ENCODE measurements at regions not wholly inside any gene's neighbourhood (a gene's known extent, or its start where the extent isn't known, plus 50 kb on each side); places are given as distances from the start of the nearest gene placed in this dataset.

DNA sequence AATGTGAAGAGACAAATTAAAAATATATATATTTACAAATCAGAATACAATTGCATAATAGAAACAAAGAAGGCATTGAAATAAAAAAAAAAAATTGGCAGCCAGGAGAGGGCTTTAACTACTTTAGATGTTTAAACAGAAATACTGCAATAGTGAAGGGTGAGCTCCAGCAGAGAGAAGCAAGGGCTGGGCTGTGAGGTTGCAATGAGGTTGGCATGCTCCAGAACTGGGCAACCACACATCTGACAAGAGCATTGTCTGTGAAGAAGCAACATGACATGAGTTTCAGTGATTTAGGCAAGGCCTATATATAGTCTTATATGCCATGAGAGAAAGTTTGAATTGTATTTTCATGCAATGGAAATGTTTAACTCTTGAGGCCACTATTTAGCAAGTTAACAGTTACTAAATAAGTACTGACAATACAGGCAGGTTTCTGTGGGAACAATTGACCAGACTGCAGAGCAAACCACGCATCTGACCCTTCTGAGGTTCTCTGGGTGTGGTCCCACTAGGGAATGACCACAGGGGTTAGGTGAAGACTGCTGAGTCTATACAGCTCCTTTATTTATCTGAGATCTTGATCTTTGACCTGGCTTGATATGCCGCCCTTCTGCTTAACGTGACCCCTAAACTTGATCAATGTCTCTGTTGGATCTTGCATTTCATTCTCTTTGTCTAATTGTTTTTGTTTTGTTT is 354.2 kb upstream of the PIK3C3 start:
- Histone ChIP-seq H3K36me3 (ENCODE audit: insufficient read depth, low read length) (no peaks in the 10 kb centered on the region), H3K9me2 (ENCODE audit: low read depth, low read length) (no peaks in the 10 kb centered on the region), H3K27ac (ENCODE audit: low read depth, low read length, poor library complexity, severe bottlenecking) (no peak overlapping the region), H4K20me1 (ENCODE audit: insufficient read depth, low read length) (no peaks in the 10 kb centered on the region), H3K4me1 (ENCODE audit: insufficient read depth, low read length, severe bottlenecking) (no peaks in the 10 kb centered on the region), H3K4me2 (ENCODE audit: low read length) (no peak overlapping the region), H3F3A (ENCODE audit: insufficient read depth, low read length) (no peaks in the 10 kb centered on the region), H3K9me3 (ENCODE audit: low read length) (no peaks in the 10 kb centered on the region), H3K9ac (ENCODE audit: low read length) (no peak overlapping the region), H3K79me2 (ENCODE audit: insufficient read depth, low read length) (no peaks in the 10 kb centered on the region), H3K27me3 (ENCODE audit: insufficient read depth, low read length) (no peaks in the 10 kb centered on the region), H3K4me3 (ENCODE audit: low read depth, low read length, poor library complexity, severe bottlenecking) (no peak overlapping the region), H2AFZ (ENCODE audit: low read length) (no peak overlapping the region)
- TF ChIP-seq, protein P1, sequence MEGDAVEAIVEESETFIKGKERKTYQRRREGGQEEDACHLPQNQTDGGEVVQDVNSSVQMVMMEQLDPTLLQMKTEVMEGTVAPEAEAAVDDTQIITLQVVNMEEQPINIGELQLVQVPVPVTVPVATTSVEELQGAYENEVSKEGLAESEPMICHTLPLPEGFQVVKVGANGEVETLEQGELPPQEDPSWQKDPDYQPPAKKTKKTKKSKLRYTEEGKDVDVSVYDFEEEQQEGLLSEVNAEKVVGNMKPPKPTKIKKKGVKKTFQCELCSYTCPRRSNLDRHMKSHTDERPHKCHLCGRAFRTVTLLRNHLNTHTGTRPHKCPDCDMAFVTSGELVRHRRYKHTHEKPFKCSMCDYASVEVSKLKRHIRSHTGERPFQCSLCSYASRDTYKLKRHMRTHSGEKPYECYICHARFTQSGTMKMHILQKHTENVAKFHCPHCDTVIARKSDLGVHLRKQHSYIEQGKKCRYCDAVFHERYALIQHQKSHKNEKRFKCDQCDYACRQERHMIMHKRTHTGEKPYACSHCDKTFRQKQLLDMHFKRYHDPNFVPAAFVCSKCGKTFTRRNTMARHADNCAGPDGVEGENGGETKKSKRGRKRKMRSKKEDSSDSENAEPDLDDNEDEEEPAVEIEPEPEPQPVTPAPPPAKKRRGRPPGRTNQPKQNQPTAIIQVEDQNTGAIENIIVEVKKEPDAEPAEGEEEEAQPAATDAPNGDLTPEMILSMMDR (IDR thresholded peaks at IDR 0.05; ENCODE audit: low read length) = no peak
- TF ChIP-seq EZH2 (IDR thresholded peaks at IDR 0.05; ENCODE audit: borderline replicate concordance, low read length) = no peak

GRCh38 chr18:41599466-41599865 is 355.6 kb upstream of the PIK3C3 start:
- H3K36me3 ChIP-seq (ENCODE audit: insufficient read depth, low read length) = no peaks in the 10 kb centered on the region
- no peak overlapping the region for H3K27ac ChIP-seq (ENCODE audit: low read depth, low read length, poor library complexity, severe bottlenecking)
- H3K9me3 ChIP-seq (ENCODE audit: low read length) = no peaks in the 10 kb centered on the region
- H3K9me2 ChIP-seq (ENCODE audit: low read depth, low read length) = no peaks in the 10 kb centered on the region
- no peak overlapping the region for H3K9ac ChIP-seq (ENCODE audit: low read length)
- H2AFZ ChIP-seq (ENCODE audit: low read length) = no peak overlapping the region
- H4K20me1 ChIP-seq (ENCODE audit: insufficient read depth, low read length) = no peaks in the 10 kb centered on the region
- H3F3A ChIP-seq (ENCODE audit: insufficient read depth, low read length) = no peaks in the 10 kb centered on the region
- no peak overlapping the region for H3K4me3 ChIP-seq (ENCODE audit: low read depth, low read length, poor library complexity, severe bottlenecking)
- TF ChIP-seq, protein P1 (IDR thresholded peaks at IDR 0.05; ENCODE audit: low read length) = no peak
- TF ChIP-seq EZH2 (IDR thresholded peaks at IDR 0.05; ENCODE audit: borderline replicate concordance, low read length) = no peak
- no peak overlapping the region for H3K4me2 ChIP-seq (ENCODE audit: low read length)
- no peaks in the 10 kb centered on the region for H3K27me3 ChIP-seq (ENCODE audit: insufficient read depth, low read length)
- no peaks in the 10 kb centered on the region for H3K4me1 ChIP-seq (ENCODE audit: insufficient read depth, low read length, severe bottlenecking)
- H3K79me2 ChIP-seq (ENCODE audit: insufficient read depth, low read length) = no peaks in the 10 kb centered on the region

GRCh38 chr18:41594582-41594981 is 360.5 kb upstream of the PIK3C3 start:
- Histone ChIP-seq H3K36me3 (ENCODE audit: insufficient read depth, low read length) (no peaks in the 10 kb centered on the region), H3K27ac (ENCODE audit: low read depth, low read length, poor library complexity, severe bottlenecking) (no peak overlapping the region), H3K9me2 (ENCODE audit: low read depth, low read length) (no peaks in the 10 kb centered on the region), H3K27me3 (ENCODE audit: insufficient read depth, low read length) (no peaks in the 10 kb centered on the region), H2AFZ (ENCODE audit: low read length) (no peak overlapping the region), H3K4me1 (ENCODE audit: insufficient read depth, low read length, severe bottlenecking) (no peaks in the 10 kb centered on the region), H3K9ac (ENCODE audit: low read length) (no peak overlapping the region), H4K20me1 (ENCODE audit: insufficient read depth, low read length) (no peaks in the 10 kb centered on the region), H3F3A (ENCODE audit: insufficient read depth, low read length) (no peaks in the 10 kb centered on the region), H3K4me3 (ENCODE audit: low read depth, low read length, poor library complexity, severe bottlenecking) (no peak overlapping the region), H3K4me2 (ENCODE audit: low read length) (no peak overlapping the region), H3K9me3 (ENCODE audit: low read length) (no peaks in the 10 kb centered on the region), H3K79me2 (ENCODE audit: insufficient read depth, low read length) (no peaks in the 10 kb centered on the region)
- TF ChIP-seq, protein P1 (IDR thresholded peaks at IDR 0.05; ENCODE audit: low read length) = no peak
- no peak for TF ChIP-seq EZH2 (IDR thresholded peaks at IDR 0.05; ENCODE audit: borderline replicate concordance, low read length)
